Loucy (cell line): ENCODE measurements at regions not wholly inside any gene's neighbourhood (a gene's known extent, or its start where the extent isn't known, plus 50 kb on each side); places are given as distances from the start of the nearest gene placed in this dataset.

ENCODE experiments used
- H2AFZ ChIP-seq: fragments of 200-600 bp; sonication (generic); 2 replicates; pipeline ENCODE4 v1.6.0; 2016; ENCODE audit warnings: antibody characterized with exemption, mild to moderate bottlenecking, low read length, moderate library complexity
- H3F3A ChIP-seq: fragments of 200-600 bp; 2 replicates; pipeline ENCODE4 v1.6.0; 2016; ENCODE audit warnings: antibody characterized with exemption, low read depth, mild to moderate bottlenecking
- H3K27me3 ChIP-seq: fragments of 200-600 bp; sonication (generic); 2 replicates; pipeline ENCODE4 v1.6.1; 2014; ENCODE audit warnings: low read length, mild to moderate bottlenecking; ENCODE audit not compliant: insufficient read depth, poor library complexity, severe bottlenecking
- H3K36me3 ChIP-seq: fragments of 200-600 bp; sonication (generic); 2 replicates; pipeline ENCODE4 v1.6.1; 2016; ENCODE audit warnings: low read length; ENCODE audit not compliant: insufficient read depth
- H3K4me1 ChIP-seq: fragments of 200-600 bp; sonication (generic); 2 replicates; pipeline ENCODE4 v1.5.1; 2014; ENCODE audit warnings: low read length, mild to moderate bottlenecking; ENCODE audit not compliant: insufficient read depth, poor library complexity, severe bottlenecking
- H3K4me2 ChIP-seq: fragments of 200-600 bp; sonication (generic); 2 replicates; pipeline ENCODE4 v1.6.0; 2014; ENCODE audit warnings: antibody characterized with exemption, low read length, low read depth, mild to moderate bottlenecking; ENCODE audit not compliant: poor library complexity, severe bottlenecking
- H3K4me3 ChIP-seq: fragments of 200-600 bp; sonication (generic); 2 replicates; pipeline ENCODE4 v1.5.1; 2014; ENCODE audit warnings: low read length, mild to moderate bottlenecking, mixed read lengths; ENCODE audit not compliant: poor library complexity, severe bottlenecking
- H3K79me2 ChIP-seq: fragments of 200-600 bp; sonication (generic); 2 replicates; pipeline ENCODE4 v1.6.1; 2014; ENCODE audit warnings: low read length; ENCODE audit not compliant: insufficient read depth
- H3K9ac ChIP-seq: fragments of 200-600 bp; sonication (generic); 2 replicates; pipeline ENCODE4 v1.6.0; 2014; ENCODE audit warnings: mild to moderate bottlenecking, low read depth, low read length, moderate library complexity; ENCODE audit not compliant: poor library complexity, severe bottlenecking
- H3K9me2 ChIP-seq: fragments of 200-600 bp; sonication (generic); replicated peaks from 2 replicates; pipeline ENCODE4 v1.6.1; 2016; ENCODE audit warnings: low read depth, low read length, mixed read lengths
- H3K9me3 ChIP-seq: fragments of 200-600 bp; sonication (generic); 2 replicates; pipeline ENCODE4 v1.6.1; 2014; ENCODE audit warnings: mild to moderate bottlenecking, antibody characterized with exemption, low read length, low read depth; ENCODE audit not compliant: insufficient read depth
- H4K20me1 ChIP-seq: fragments of 200-600 bp; sonication (generic); 2 replicates; pipeline ENCODE4 v1.6.0; 2014; ENCODE audit warnings: antibody characterized with exemption, low read length, mild to moderate bottlenecking; ENCODE audit not compliant: insufficient read depth, poor library complexity, severe bottlenecking
- EZH2phosphoT487 ChIP-seq: fragments of 200-600 bp; IDR thresholded peaks from 2 replicates; pipeline ENCODE4 v1.6.1; 2018; ENCODE audit warnings: antibody characterized with exemption, mild to moderate bottlenecking, moderate library complexity, borderline replicate concordance
- TF ChIP-seq, protein P1 (sequence below): fragments of 200-600 bp; sonication (generic); conservative IDR thresholded peaks from 2 replicates; pipeline ENCODE4 v1.5.1; 2014; ENCODE audit warnings: mild to moderate bottlenecking, antibody characterized with exemption, low read length

DNA sequence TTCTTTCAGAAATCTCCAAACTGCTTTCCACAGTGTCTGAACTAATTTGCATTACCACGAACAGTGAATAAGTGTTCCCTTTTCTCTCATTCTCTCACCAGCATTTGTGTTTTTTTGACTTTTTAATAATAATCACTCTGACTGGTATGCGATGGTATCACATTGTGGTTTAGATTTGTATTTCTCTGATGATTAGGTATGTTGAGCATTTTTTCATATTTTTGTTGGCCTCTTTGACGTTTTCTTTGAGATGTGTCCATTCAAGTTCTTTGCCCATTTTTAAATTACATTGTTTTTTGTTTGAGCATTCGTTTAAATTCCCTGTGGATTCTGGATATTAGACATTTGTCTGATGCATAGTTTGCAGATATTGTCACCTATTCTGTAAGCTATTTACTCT lies 1639.6 kb upstream of the TENM4 start:
- TF ChIP-seq, protein P1, sequence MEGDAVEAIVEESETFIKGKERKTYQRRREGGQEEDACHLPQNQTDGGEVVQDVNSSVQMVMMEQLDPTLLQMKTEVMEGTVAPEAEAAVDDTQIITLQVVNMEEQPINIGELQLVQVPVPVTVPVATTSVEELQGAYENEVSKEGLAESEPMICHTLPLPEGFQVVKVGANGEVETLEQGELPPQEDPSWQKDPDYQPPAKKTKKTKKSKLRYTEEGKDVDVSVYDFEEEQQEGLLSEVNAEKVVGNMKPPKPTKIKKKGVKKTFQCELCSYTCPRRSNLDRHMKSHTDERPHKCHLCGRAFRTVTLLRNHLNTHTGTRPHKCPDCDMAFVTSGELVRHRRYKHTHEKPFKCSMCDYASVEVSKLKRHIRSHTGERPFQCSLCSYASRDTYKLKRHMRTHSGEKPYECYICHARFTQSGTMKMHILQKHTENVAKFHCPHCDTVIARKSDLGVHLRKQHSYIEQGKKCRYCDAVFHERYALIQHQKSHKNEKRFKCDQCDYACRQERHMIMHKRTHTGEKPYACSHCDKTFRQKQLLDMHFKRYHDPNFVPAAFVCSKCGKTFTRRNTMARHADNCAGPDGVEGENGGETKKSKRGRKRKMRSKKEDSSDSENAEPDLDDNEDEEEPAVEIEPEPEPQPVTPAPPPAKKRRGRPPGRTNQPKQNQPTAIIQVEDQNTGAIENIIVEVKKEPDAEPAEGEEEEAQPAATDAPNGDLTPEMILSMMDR = no peak
- no peak for TF ChIP-seq EZH2phosphoT487
- H3K4me1 ChIP-seq = no peaks in the 10 kb centered on the region
- H3K4me2 ChIP-seq = no peak overlapping the region
- no peak overlapping the region for H3K9ac ChIP-seq
- no peaks in the 10 kb centered on the region for H3K79me2 ChIP-seq
- no peaks in the 10 kb centered on the region for H3K9me2 ChIP-seq
- H3K4me3 ChIP-seq = no peak overlapping the region
- no peaks in the 10 kb centered on the region for H3K9me3 ChIP-seq
- H3K36me3 ChIP-seq = no peaks in the 10 kb centered on the region
- H3F3A ChIP-seq = no peaks in the 10 kb centered on the region
- no peaks in the 10 kb centered on the region for H4K20me1 ChIP-seq
- no peaks in the 10 kb centered on the region for H3K27me3 ChIP-seq
- no peak overlapping the region for H2AFZ ChIP-seq

DNA sequence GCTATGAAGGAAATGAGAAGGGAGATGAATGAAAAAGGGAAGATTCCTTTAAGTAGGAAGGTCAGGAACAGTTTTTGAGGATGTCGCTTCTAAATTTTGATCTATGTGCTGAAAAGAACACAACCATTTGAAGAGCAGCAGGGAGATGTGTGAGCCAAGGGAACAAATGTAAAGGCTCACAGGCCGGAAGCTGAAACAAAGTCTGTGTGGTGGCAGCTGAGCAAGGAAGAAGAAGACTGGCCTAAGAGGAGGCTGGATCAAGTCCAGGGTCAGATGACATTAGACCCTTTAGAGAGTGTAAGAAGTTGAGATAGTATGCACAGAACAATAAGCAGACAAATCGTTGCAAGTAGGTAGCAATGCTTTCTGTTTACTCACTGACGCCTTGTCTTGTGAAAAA lies 1631.4 kb upstream of the TENM4 start:
- H3K9ac ChIP-seq = no peak overlapping the region
- no peaks in the 10 kb centered on the region for H3F3A ChIP-seq
- TF ChIP-seq EZH2phosphoT487 = no peak
- TF ChIP-seq, protein P1 = no peak
- H3K4me2 ChIP-seq = no peak overlapping the region
- H3K4me1 ChIP-seq = no peaks in the 10 kb centered on the region
- H3K9me2 ChIP-seq = no peaks in the 10 kb centered on the region
- H3K79me2 ChIP-seq = no peaks in the 10 kb centered on the region
- no peaks in the 10 kb centered on the region for H3K9me3 ChIP-seq
- H2AFZ ChIP-seq = no peak overlapping the region
- no peaks in the 10 kb centered on the region for H3K36me3 ChIP-seq
- H3K4me3 ChIP-seq = no peak overlapping the region
- no peaks in the 10 kb centered on the region for H3K27me3 ChIP-seq
- no peaks in the 10 kb centered on the region for H4K20me1 ChIP-seq

DNA sequence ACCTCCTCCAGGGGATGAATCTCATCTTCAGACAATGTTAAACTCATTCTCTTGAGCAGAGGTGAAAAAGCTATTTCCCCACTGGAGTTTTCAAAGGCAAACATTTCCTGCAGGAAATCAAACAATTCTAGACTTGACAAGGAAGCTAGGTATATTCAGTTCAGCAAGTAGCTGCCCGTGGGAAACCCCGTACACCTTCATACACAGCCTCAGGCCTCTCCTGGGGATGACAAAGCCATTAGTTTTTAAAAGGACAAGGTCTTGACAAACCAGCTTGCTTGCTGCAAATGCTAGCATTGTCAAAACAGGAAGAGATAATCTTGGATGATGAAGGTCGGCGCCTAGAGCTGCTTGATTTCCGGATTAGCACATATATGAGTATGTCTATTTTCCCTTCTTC lies 1630.8 kb upstream of the TENM4 start:
- Histone ChIP-seq H4K20me1 (no peaks in the 10 kb centered on the region), H3K36me3 (no peaks in the 10 kb centered on the region), H3K4me3 (no peak overlapping the region), H3K9me2 (no peaks in the 10 kb centered on the region), H3K9ac (no peak overlapping the region), H2AFZ (no peak overlapping the region), H3K9me3 (no peaks in the 10 kb centered on the region), H3K27me3 (no peaks in the 10 kb centered on the region), H3K4me1 (no peaks in the 10 kb centered on the region), H3F3A (no peaks in the 10 kb centered on the region), H3K79me2 (no peaks in the 10 kb centered on the region), H3K4me2 (no peak overlapping the region)
- TF ChIP-seq EZH2phosphoT487 = no peak
- TF ChIP-seq, protein P1 = no peak
